ENCODE measurements at regions not wholly inside any gene's neighbourhood (a gene's known extent, or its start where the extent isn't known, plus 50 kb on each side); places are given as distances from the start of the nearest gene placed in this dataset.

GRCh38 chr9:93809204-93809940, 145.8 kb downstream of the BARX1 start:
- intact Hi-C loops (cut with DNase I): no loop called here
- Histone ChIP-seq H3K4me1 (no peaks in the 10 kb centered on the region), H3K27ac (no peak overlapping the region), H3K9me3 (no peaks in the 10 kb centered on the region), H3K36me3 (no peaks in the 10 kb centered on the region), H3K27me3 (no peaks in the 10 kb centered on the region), H3K4me3 (no peak overlapping the region)
- TF ChIP-seq CTCF (IDR thresholded peaks at IDR 0.05): no peak
- peak; percentile 53 for DNase-seq
- ATAC-seq: no peak

- intact Hi-C loops (cut with DNase I): no loop called here
- DNase-seq (peak; percentile 48), ATAC-seq (no peak)
- no peak overlapping the region for H3K27ac ChIP-seq
- H3K4me3 ChIP-seq: no peak overlapping the region
- H3K27me3 ChIP-seq: no peaks in the 10 kb centered on the region
- no peaks in the 10 kb centered on the region for H3K9me3 ChIP-seq
- no peaks in the 10 kb centered on the region for H3K36me3 ChIP-seq
- TF ChIP-seq CTCF (IDR thresholded peaks at IDR 0.05): no peak
- H3K4me1 ChIP-seq: no peaks in the 10 kb centered on the region
Measured at GRCh38 chr9:93808115-93809029, 146.8 kb downstream of the BARX1 start.

- intact Hi-C loops (cut with DNase I): no loop called here
- no peaks in the 10 kb centered on the region for H3K9me3 ChIP-seq
- ATAC-seq (no peak), DNase-seq (no peak)
- H3K36me3 ChIP-seq: no peaks in the 10 kb centered on the region
- H3K27me3 ChIP-seq: no peaks in the 10 kb centered on the region
- H3K4me3 ChIP-seq: no peak overlapping the region
- no peak for TF ChIP-seq CTCF (IDR thresholded peaks at IDR 0.05)
- no peak overlapping the region for H3K27ac ChIP-seq
- no peaks in the 10 kb centered on the region for H3K4me1 ChIP-seq
Measured at GRCh38 chr9:93807166-93808074, 147.7 kb downstream of the BARX1 start.

- peak; percentile 57 for ATAC-seq
- DNase-seq: no peak
- Histone ChIP-seq H3K9me3 (no peaks in the 10 kb centered on the region), H3K4me3 (no peak overlapping the region), H3K4me1 (no peaks in the 10 kb centered on the region), H3K36me3 (no peaks in the 10 kb centered on the region), H3K27ac (no peak overlapping the region), H3K27me3 (no peaks in the 10 kb centered on the region)
- intact Hi-C loops (cut with DNase I): no loop called here
- no peak for TF ChIP-seq CTCF (IDR thresholded peaks at IDR 0.05)
Measured at GRCh38 chr9:93801581-93802284, 153.4 kb downstream of the BARX1 start.

- no peak overlapping the region for H3K4me3 ChIP-seq
- H3K4me1 ChIP-seq: no peaks in the 10 kb centered on the region
- no peaks in the 10 kb centered on the region for H3K27me3 ChIP-seq
- ATAC-seq (no peak), DNase-seq (no peak)
- H3K36me3 ChIP-seq: no peaks in the 10 kb centered on the region
- TF ChIP-seq CTCF (IDR thresholded peaks at IDR 0.05): no peak
- intact Hi-C loops (cut with DNase I): no loop called here
- no peak overlapping the region for H3K27ac ChIP-seq
- H3K9me3 ChIP-seq: no peaks in the 10 kb centered on the region
Measured at GRCh38 chr9:93801120-93801519, 154.0 kb downstream of the BARX1 start.
